ENCODE measurements at regions not wholly inside any gene's neighbourhood (a gene's known extent, or its start where the extent isn't known, plus 50 kb on each side); places are given as distances from the start of the nearest gene placed in this dataset.

DNA sequence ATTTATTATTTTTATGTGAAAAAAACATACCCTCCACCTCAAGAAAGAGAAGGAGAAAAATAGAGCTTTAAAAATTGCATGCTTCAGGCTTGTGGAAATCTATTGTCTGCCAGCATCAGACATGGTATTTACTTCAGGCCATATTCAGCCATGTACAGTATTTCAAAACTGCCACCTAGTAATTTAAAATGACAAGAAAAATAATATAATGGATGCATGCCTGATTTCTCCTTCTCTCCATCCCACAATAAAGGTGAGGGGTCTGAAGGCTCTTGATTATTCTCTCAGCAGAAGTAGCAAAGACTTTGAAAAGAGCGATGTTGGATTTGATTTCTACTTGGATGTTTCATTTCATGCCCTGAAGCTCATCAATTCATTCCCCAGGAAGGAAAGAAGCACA is 250.7 kb downstream of the TBC1D4 start:
- no peak overlapping the region for H3K4me3 ChIP-seq (ENCODE audit: control insufficient read depth, low read depth, low read length)
- no peak for DNase-seq (ENCODE audit: low read depth)
- TF ChIP-seq, protein P1, sequence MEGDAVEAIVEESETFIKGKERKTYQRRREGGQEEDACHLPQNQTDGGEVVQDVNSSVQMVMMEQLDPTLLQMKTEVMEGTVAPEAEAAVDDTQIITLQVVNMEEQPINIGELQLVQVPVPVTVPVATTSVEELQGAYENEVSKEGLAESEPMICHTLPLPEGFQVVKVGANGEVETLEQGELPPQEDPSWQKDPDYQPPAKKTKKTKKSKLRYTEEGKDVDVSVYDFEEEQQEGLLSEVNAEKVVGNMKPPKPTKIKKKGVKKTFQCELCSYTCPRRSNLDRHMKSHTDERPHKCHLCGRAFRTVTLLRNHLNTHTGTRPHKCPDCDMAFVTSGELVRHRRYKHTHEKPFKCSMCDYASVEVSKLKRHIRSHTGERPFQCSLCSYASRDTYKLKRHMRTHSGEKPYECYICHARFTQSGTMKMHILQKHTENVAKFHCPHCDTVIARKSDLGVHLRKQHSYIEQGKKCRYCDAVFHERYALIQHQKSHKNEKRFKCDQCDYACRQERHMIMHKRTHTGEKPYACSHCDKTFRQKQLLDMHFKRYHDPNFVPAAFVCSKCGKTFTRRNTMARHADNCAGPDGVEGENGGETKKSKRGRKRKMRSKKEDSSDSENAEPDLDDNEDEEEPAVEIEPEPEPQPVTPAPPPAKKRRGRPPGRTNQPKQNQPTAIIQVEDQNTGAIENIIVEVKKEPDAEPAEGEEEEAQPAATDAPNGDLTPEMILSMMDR (conservative IDR thresholded peaks at IDR 0.05; ENCODE audit: control insufficient read depth, insufficient read depth, low read depth, low read length): no peak

DNA sequence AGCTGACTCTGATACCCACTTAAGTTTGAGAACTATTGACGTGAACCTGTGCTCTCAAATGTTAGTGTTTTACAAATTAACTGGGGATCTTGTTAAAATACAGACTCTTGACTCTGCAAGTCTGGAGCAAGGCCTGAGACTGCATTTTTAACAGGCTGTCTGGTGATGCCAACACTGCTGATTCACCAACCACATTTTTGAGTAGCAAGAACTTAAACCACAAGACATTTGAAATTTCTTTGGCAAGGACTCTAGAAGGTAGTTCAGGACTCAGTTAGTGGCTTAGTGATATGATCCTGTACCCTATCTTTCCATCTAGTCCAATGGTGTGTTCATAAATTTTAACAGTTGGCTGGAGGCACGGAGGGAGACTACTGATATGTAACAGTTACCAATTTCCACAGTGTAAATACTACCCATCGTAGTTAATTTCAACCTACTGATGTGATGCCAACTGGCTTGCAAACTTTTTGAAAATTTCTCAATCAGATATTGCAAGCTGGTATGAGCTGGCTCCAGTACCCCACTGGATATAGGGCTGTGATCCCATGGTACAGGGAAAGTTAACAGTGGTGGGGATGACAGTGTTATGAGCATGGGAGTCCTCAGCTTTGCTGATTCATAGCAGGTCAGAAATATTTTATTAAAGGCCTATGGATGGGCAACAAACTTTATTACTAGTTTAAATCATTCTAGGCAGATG is 255.1 kb downstream of the TBC1D4 start:
- TF ChIP-seq, protein P1 (conservative IDR thresholded peaks at IDR 0.05; ENCODE audit: control insufficient read depth, insufficient read depth, low read depth, low read length): no peak
- no peak overlapping the region for H3K4me3 ChIP-seq (ENCODE audit: control insufficient read depth, low read depth, low read length)
- DNase-seq (ENCODE audit: low read depth): peak; percentile 95

DNA sequence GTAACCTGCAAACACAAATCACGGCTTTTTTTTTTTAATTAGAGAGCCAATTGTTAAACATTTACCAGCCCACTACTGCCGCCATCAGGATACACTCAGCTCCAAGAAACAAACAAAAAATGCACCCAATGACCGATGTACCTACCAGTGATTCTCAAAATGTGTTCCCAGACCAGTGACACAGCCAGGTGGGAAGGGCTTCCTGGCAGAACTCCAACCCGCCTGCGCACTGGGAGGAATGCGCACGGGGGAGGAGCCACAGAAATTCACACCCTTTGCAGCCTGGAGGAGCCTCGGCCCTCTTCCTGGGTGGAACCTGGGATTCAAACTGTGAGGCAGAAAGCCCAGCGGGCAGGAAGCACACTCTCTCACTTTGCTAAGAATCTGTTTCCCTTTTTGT is 255.9 kb downstream of the TBC1D4 start:
- DNase-seq (ENCODE audit: low read depth): peak; percentile 18
- no peak overlapping the region for H3K4me3 ChIP-seq (ENCODE audit: control insufficient read depth, low read depth, low read length)
- TF ChIP-seq, protein P1 (conservative IDR thresholded peaks at IDR 0.05; ENCODE audit: control insufficient read depth, insufficient read depth, low read depth, low read length): no peak

DNA sequence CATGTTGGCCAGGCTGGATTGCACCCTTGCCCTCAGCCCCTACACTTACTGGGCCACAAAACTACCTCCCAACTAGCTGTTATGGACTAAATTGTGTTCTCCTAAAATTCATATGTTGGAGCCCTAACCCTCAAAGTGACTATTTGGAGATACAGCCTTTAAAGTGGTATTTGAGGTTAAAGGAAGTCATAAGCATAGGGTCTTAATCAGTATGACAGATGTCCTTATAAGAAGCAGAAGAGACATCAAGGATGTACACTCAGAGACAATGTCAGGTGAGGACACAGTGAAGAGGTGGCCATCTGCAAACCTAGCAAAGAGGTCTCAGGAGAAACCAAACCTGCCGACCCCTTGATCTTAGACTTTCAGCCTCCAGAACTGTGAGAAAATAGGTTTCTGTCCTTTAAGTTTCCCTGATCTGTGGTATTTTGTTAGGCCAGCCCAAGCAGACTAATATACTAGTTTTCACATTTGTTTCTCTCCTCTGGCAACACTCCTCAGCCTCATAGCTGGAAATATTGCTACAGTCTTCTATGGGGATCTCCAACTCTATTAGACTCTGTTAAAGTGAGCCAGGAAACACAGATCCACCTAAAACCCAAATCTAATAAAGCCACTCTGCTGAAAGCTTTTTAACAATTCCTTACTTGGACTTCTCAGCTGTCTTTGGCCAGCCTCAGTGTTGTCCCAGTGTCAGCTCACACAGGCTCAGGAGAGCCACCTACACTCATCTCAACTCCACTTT is 256.5 kb downstream of the TBC1D4 start:
- TF ChIP-seq, protein P1 (conservative IDR thresholded peaks at IDR 0.05; ENCODE audit: control insufficient read depth, insufficient read depth, low read depth, low read length): no peak
- DNase-seq (ENCODE audit: low read depth): no peak
- no peak overlapping the region for H3K4me3 ChIP-seq (ENCODE audit: control insufficient read depth, low read depth, low read length)

DNA sequence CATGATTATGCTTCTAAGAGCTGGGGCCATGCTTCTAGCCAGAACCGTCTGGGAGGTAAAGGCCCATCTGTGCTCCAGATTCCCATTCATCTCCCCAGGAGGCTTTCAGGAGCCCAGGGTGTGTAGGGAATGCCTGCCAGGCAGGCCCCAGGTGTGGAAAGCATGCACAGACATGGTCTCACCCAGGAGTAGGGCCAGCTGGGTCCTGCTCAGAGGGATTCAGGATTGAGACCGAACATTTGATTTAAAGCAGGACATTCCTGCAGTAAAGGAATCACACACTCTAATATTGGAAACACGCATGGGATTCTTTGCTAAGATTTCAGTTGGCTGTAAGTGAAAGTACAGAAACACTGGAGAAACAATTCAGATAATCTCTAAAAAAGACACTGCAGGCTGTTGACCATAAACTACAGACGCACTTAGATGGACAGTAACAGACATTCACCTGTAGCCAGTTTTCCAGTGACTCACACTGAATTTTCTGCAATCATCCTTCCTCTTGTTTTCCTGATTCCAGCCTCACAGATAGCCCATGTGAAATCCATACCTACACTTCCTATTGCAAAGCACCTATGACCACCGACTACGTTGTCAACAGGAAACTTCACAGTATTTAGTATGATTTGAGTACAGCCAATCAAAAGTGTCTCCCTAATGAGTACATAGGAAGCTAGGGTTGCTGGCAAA is 257.8 kb downstream of the TBC1D4 start:
- no peak for DNase-seq (ENCODE audit: low read depth)
- TF ChIP-seq, protein P1 (conservative IDR thresholded peaks at IDR 0.05; ENCODE audit: control insufficient read depth, insufficient read depth, low read depth, low read length): no peak
- no peak overlapping the region for H3K4me3 ChIP-seq (ENCODE audit: control insufficient read depth, low read depth, low read length)

DNA sequence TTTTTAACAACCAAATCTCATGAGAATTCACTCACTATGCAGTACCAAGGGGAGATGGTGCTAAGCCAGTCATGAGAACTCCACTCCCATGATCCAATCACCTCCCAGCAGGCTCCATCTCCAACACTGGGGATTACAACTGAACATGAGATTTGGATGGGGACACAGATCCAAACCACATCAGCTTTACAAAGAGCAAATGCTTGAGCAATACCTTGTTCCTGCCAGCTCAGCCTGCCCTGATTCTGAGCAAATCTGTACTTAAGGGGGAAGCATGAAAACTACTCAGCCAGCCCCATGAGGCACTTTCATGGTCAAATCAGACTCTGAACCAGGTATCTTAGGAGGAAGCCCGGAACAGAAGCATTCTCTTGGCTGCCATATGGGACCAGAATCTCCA is 259.9 kb downstream of the TBC1D4 start:
- TF ChIP-seq, protein P1 (conservative IDR thresholded peaks at IDR 0.05; ENCODE audit: control insufficient read depth, insufficient read depth, low read depth, low read length): no peak
- peak; percentile 82 for DNase-seq (ENCODE audit: low read depth)

More for the DNA sequence above, 259.9 kb downstream of the TBC1D4 start:
- no peak overlapping the region for H3K4me3 ChIP-seq (ENCODE audit: control insufficient read depth, low read depth, low read length)
